Endothelial cell of hepatic sinusoid (primary cell): ENCODE measurements at regions not wholly inside any gene's neighbourhood (a gene's known extent, or its start where the extent isn't known, plus 50 kb on each side); places are given as distances from the start of the nearest gene placed in this dataset.
"Not testable (repeated sequence)": the region's sequence is repeated elsewhere in the genome, so short reads cannot be mapped to it uniquely, and the experiment has no call there.

Experiments used
- in situ Hi-C: cut with HindIII; loops from 2 replicates; pipeline ENCODE4 v1.10.0; 2017; ENCODE audit warnings: low sequenced_read_pairs

DNA sequence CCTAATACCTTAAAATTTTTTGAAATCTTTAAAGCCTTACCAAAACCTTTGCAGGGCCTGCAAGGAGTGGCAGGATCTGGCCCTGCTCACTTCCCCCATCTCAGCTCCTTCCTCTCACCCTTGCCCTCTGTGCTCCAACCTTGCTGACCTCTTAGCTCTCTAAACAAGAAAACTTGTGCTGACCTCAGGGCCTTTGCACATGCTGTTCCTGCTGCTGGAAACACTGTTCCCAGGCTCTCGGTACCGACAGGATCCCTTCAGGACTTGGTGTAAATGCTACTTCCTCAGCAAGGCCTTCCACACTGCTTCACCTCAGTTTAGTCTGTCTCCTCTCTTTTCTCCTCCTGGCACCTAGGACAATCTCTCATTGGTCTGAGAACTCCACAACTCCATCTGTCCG lies 155.4 kb upstream of the IQSEC1 start:
- in situ Hi-C loops, result no loop called here

DNA sequence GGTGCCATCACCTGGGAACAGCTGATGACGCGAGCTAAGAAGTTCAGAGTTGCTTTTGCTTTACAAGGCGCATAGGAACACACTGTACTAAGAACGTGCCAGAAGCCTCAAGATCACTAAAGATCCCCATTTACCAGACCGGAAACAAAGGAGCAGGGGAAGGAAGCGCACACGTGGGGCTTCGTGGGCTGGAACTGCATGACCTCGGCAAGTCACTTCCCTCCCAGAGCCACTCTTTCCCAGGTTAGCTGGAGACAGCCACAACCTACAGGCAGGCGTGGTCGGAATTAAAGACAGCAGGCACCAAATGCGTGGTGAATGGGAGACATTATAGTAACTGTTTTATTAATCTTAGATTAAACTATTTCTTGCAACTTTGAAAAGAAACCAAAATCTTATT lies 154.9 kb upstream of the IQSEC1 start:
- in situ Hi-C loops, result not testable (repeated sequence)

DNA sequence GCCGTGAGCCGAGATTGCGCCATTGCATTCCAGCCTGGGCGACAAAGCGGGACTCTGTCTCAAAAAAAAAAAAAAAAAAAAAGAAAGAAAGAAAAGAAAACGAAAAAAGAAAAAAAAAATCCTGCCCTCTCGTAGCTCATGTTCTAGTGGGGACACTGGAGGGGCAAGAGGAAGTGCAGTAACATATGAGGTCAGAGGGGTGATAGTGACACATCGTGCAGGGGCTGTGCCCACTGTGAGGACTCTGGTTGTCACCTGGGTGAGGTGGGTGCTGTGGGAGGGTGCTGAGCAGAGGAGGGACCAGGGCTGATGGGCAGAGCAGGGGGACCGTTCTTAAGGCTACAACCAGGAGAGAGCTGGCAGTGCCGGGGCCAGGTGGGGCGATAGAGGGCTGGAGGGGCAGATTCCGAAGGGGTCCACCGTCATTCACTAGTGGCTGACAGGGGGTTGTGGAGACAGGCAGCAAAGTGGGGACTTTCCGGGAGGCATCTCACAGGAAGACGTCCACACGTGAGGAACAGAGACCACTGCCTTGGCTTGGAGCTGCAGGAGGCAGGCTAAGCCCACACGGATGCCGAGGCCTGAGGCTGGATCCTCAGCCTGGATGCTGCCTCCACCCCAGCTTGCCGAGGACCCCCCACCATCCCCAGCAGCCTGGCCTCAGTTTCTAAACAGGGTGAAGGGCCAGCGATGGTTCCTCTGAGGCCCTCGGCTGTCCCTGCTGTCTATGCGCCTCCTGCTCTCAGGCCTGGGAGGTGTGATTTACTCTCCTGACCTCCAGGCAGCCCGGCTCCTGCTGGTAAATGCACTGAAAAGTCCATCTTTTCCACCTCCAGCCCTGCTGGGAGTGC lies 154.3 kb upstream of the IQSEC1 start:
- in situ Hi-C loops, result no loop called here

- in situ Hi-C loops, result no loop called here
These were observed 151.7 kb upstream of the IQSEC1 start for GRCh38 chr3:13224967-13225366.

DNA sequence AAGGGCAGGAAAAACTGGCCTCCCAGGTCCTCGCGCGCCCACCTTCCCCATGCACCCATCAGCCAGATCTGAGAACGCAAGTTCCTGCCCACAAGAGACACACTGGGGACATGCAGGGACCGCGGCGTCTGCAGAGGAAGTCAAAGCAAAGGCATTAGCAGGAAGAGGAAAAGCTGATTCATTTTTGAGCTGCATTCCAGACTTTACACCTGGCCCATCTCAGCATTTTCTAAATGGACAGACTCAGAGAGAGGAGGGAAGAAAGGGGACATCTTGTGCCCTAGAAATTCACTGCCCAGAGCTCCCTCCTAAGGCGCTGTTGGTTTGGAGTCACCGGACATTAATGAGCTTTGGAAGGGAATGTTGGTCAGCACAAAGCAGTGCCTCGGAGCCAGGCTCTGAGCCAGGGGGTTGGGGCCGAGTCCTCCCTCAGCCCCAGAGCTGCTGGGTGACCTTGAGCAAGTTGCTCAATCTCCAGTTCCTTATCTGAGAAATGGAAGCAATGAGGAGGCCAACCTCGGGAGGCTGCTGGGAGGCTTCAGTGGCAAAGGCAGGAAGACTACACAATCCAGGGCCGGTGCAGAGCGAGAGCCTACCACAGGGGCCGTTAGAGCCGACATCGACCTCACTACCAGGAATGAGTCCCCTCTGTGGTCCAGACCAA lies 150.5 kb upstream of the IQSEC1 start:
- in situ Hi-C loops, result no loop called here

GRCh38 chr3:13222891-13223573 lies 149.8 kb upstream of the IQSEC1 start:
- in situ Hi-C loops, result no loop called here

GRCh38 chr3:13222131-13222530 lies 148.9 kb upstream of the IQSEC1 start:
- in situ Hi-C loops, result no loop called here

DNA sequence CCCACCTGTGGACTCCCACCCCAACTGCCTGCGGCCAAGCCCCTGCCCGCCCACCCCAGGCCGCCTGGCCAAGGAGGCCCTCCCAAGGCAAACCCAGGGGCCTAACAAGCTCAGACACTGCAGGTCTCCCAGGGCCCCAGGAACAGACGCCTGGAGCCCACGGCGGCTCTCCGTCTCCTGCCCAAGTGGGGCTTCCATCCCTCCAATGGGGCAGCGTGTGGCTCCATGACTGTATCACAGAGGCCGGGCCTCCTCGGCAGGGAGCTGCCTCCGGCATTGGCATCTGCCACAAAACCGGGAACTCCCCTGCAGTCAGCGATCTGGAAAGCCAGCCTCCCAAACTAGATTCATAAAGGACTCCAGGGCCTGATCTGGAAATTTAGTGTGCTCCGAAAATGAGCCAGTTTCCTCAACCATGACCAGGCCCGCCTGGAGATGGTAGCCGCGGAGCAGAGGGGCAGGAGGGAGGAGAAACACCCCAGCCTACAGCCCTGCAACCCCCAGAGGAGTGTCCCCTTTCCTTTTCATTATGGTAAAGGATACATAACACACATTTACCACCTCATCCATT lies 148.3 kb upstream of the IQSEC1 start:
- in situ Hi-C loops, result no loop called here

GRCh38 chr3:13220991-13221390 lies 147.8 kb upstream of the IQSEC1 start:
- in situ Hi-C loops, result no loop called here

DNA sequence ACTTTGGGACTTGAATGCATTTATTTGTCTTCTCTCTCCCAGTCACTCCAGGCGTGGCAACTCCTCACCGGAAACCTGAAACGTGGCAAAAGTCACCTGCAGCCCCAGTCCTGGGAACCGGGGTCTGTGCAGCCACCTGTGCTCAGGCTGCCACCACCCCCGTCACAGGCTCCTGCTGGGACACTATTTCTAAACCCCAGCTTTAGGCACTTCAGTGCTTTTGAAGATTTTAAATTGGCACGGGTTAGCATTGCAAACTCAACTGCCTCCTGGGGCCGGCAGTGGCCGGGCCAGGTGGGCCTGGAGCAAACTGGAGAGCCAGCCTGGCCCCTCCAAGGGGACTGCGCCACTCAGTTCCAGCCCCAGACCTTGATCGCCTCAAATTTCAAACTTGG lies 146.7 kb upstream of the IQSEC1 start:
- in situ Hi-C loops, result no loop called here

DNA sequence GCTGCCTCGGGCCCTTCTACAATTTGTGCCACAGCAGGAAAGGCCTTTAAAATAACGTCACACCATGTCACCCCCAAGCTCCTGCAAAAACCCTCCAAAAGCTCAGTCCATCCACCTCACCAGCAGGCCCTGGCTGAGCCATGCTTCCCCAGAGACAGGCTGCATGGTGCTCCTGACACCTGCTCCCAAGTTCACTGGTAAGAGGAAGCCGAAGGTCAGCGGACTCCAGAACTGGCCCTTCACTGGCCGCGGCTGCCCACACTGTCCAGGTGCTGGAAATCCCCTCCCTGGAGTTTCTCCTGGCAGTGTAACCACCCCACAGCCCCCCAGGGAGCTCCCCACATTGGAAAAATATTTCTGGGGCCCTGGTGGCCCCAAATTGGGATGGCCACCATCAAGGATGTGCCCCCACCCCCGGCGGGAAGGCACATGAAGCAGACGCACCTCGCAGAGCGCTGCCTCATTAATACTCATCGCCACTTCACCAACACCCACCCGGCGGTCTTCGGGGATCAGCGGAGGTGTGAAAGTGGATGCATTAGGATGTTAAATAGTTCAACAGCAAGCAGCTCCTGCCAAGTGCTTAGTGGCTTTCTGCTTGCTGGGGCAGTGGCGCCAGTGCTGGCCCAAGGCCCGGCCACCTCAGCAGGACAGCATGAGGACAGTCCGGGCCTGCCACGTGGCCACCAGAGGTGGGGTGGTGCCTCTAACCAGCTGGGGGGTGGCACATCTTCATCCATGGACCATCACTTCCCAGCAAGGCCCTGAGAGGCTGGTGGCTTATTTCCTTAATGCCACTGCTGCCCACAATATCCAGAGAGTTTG lies 146.1 kb upstream of the IQSEC1 start:
- in situ Hi-C loops, result no loop called here

DNA sequence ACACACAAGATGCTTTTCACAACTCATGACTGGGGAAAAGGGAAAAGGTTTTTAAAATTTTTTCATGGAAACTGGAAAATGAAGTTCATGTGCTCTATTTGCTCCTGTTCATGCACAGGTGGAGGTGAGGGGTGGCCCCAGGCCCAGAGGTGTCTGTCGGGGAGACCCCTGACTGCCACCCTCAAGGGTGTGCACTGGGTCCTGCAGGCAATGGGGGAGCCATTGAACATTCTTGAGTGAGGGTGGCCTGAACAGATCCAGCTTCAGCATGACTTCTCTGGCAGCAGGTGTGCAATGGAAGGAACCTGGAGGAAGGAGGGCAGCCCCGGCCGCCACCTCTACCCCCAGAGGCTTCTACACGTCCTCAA lies 145.3 kb upstream of the IQSEC1 start:
- in situ Hi-C loops, result no loop called here

DNA sequence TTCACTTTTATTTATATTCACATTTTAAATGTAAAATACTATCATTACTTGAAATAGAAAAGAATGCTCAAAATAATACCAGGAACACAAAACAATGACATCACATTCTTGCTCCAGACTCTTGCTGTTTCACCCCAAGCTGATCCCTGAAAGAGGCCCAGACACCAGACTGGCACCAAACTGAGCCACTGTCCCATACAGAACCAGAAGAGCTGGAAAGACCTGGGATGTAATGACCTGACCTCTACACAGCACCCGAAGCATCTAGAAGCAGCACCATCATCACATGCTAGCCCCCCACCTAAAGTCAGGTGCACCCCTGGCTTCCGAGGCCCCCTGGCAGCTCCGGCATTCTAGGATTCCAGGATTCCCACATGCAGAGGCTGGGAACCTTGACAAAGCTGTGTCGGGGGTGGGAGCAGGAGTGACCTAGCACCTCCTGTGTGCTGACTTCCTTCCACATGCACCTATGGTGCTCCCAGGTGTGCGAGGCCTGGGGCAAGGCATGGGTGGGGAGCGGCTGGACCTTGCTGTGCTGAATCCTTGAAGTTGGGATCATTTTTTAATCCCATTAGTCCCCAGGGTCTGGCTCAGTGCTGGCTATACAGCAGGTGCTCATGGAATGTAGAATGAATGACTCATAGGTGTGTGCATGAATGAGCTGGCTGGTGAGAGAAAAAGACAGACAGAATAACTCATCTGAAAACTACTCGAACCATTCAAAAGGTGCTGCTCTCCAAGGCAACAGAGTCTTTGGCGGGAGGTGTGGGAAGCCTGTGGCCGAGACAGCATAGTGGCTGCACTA lies 144.7 kb upstream of the IQSEC1 start:
- in situ Hi-C loops, result no loop called here

- in situ Hi-C loops, result no loop called here
These were observed 144.0 kb upstream of the IQSEC1 start for GRCh38 chr3:13217253-13217652.

DNA sequence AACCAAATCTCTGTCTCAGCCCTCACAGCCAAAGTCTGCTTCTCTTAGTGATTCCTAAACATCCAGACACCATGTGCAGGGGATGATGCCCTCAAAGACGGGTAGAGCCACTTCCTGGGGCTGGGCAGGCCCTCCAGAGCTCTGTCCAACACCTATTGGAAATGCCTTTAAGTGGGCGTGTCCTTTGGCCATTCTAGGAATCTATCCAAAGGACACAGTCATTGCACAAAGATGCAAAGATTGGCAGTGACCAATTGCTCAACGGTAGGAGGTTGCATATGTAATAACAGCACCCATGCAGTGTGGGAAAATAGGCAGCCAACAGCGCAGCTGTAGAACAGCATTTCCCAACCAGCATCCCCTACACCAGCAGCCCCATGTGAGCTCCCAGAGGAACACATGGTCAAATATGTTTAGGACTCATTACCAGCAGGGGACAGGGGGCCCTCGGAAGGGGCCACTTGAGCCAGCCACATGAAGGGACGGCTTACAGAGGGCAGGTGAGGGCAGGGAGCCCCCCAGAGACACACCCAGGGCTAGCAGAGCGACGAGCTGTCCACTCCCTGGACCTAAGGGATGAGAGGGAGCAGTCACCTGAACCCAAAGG lies 142.8 kb upstream of the IQSEC1 start:
- in situ Hi-C loops, result no loop called here

GRCh38 chr3:13214847-13215472 lies 141.7 kb upstream of the IQSEC1 start:
- in situ Hi-C loops, result no loop called here

DNA sequence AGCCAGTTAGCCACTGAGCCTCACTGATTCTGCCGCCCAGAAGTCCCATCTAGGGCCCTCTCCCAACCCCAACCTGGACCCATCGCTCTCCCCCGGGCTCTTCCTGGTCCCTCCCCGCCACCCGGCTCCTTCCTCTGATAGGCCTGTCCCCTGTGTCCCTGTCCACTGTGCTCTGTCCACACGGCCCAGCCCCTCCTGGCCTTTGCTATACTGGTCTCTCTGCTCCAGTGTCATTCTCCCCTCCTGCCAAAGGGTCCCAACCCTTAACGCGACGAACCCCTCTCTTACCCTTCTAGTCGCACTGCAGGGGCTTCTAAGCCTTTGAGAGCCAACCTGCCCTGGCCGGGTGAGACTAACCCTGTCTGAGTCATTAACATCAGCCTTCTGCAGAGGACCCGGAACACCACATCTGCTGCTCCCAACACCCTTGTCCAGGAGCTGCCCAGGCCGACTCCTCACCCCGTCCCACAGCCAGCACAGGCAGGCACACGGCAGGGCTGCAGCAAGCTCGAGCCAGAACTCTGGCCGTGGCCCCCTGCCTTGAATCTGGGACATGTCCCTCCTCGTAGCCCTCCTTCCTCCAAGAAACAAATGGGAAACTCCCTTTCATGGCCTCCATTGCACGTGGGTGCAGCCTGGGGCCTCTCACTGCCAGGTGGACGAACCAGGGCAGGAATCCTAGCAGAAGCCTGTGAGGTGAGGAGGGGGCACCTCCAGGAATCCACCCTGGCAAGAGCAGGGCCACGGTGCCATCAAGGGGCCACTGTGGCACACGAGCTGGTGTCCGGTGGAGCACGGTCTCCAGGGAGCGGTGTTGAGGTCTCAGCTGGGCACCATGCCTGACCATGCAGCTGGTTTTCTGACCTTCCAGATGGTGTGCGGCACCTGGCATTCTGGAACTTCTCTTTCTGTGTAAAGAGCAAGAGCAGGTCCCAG lies 140.9 kb upstream of the IQSEC1 start:
- in situ Hi-C loops, result no loop called here

GRCh38 chr3:13213490-13213889 lies 140.3 kb upstream of the IQSEC1 start:
- in situ Hi-C loops, result no loop called here
